H9 (cell line): ENCODE measurements at regions not wholly inside any gene's neighbourhood (a gene's known extent, or its start where the extent isn't known, plus 50 kb on each side); places are given as distances from the start of the nearest gene placed in this dataset.

ENCODE experiments used
- DNase-seq: peaks from one replicate; pipeline ENCODE4 v3.0.0-alpha.2; 2017
- H2AFZ ChIP-seq: one replicate; pipeline ENCODE4 v1.6.1; 2013; ENCODE audit warnings: mild to moderate bottlenecking, low read length, control low read depth, moderate library complexity
- H2AK5ac ChIP-seq: 2 replicates; pipeline ENCODE4 v1.6.1; 2013; ENCODE audit warnings: low read length, control low read depth, mixed read lengths; ENCODE audit not compliant: insufficient read length
- H2BK120ac ChIP-seq: one replicate; pipeline ENCODE4 v1.6.1; 2013; ENCODE audit warnings: low read depth, mild to moderate bottlenecking, low read length, control low read depth, inconsistent platforms; ENCODE audit not compliant: poor library complexity, severe bottlenecking
- H2BK12ac ChIP-seq: 2 replicates; pipeline ENCODE4 v1.6.1; 2013; ENCODE audit warnings: low read length, control low read depth, mixed read lengths, low read depth; ENCODE audit not compliant: insufficient read length
- H2BK15ac ChIP-seq: 2 replicates; pipeline ENCODE4 v1.6.1; 2013; ENCODE audit warnings: low read depth, low read length, control low read depth
- H2BK20ac ChIP-seq: one replicate; pipeline ENCODE4 v1.6.1; 2013; ENCODE audit warnings: low read depth, mild to moderate bottlenecking, low read length, control low read depth, inconsistent platforms; ENCODE audit not compliant: poor library complexity, severe bottlenecking
- H2BK5ac ChIP-seq: 2 replicates; pipeline ENCODE4 v1.6.1; 2013; ENCODE audit warnings: low read length, control low read depth, mixed read lengths; ENCODE audit not compliant: insufficient read length
- H3K14ac ChIP-seq: 2 replicates; pipeline ENCODE4 v1.6.1; 2013; ENCODE audit warnings: low read length, control low read depth; ENCODE audit not compliant: insufficient read depth
- H3K18ac ChIP-seq: 2 replicates; pipeline ENCODE4 v1.6.1; 2013; ENCODE audit warnings: low read depth, mild to moderate bottlenecking, mixed read lengths, low read length, control low read depth; ENCODE audit not compliant: insufficient read length
- H3K23ac ChIP-seq: 2 replicates; pipeline ENCODE4 v1.6.1; 2013; ENCODE audit warnings: low read length, control low read depth, mixed read lengths, low read depth; ENCODE audit not compliant: insufficient read length
- H3K23me2 ChIP-seq: 2 replicates; pipeline ENCODE4 v1.6.1; 2013; ENCODE audit warnings: low read depth, mild to moderate bottlenecking, mixed read lengths, low read length, control low read depth; ENCODE audit not compliant: insufficient read length, poor library complexity, severe bottlenecking
- H3K27ac ChIP-seq: 2 replicates; pipeline ENCODE4 v1.5.1; 2013; ENCODE audit warnings: low read length, control low read depth, mixed read lengths, low read depth; ENCODE audit not compliant: insufficient read length
- H3K27me3 ChIP-seq: 2 replicates; pipeline ENCODE4 v1.6.1; 2013; ENCODE audit warnings: low read length, control low read depth, inconsistent platforms; ENCODE audit not compliant: insufficient read depth
- H3K4ac ChIP-seq: 2 replicates; pipeline ENCODE4 v1.6.1; 2013; ENCODE audit warnings: low read depth, mild to moderate bottlenecking, control low read depth, inconsistent platforms, low read length, moderate library complexity
- H3K4me1 ChIP-seq: 2 replicates; pipeline ENCODE4 v1.6.1; 2013; ENCODE audit warnings: low read length, control low read depth, inconsistent platforms; ENCODE audit not compliant: insufficient read depth
- H3K4me2 ChIP-seq: 2 replicates; pipeline ENCODE4 v1.6.1; 2013; ENCODE audit warnings: low read length, control low read depth, mixed read lengths; ENCODE audit not compliant: insufficient read length, insufficient read depth
- H3K56ac ChIP-seq: 2 replicates; pipeline ENCODE4 v1.6.1; 2013; ENCODE audit warnings: low read depth, mild to moderate bottlenecking, mixed read lengths, low read length, control low read depth; ENCODE audit not compliant: insufficient read length
- H3K79me1 ChIP-seq: 2 replicates; pipeline ENCODE4 v1.6.1; 2013; ENCODE audit warnings: low read depth, mild to moderate bottlenecking, moderate library complexity, low read length, control low read depth, inconsistent platforms; ENCODE audit not compliant: insufficient read depth, poor library complexity, severe bottlenecking
- H3K79me2 ChIP-seq: 2 replicates; pipeline ENCODE4 v1.6.1; 2013; ENCODE audit warnings: low read length, control low read depth, inconsistent platforms; ENCODE audit not compliant: insufficient read depth
- H3K9ac ChIP-seq: 2 replicates; pipeline ENCODE4 v1.6.1; 2013; ENCODE audit warnings: low read length, control low read depth, mixed read lengths; ENCODE audit not compliant: insufficient read length; ENCODE audit errors: extremely low read depth
- H3K9me3 ChIP-seq: one replicate; pipeline ENCODE4 v1.6.1; 2013; ENCODE audit warnings: low read depth, low read length, inconsistent platforms; ENCODE audit not compliant: control insufficient read depth
- H3T11ph ChIP-seq: one replicate; pipeline ENCODE4 v1.6.1; 2013; ENCODE audit warnings: mild to moderate bottlenecking, low read length, control low read depth, inconsistent platforms
- H4K20me1 ChIP-seq: one replicate; pipeline ENCODE4 v1.6.1; 2013; ENCODE audit not compliant: control insufficient read depth, insufficient read length, insufficient read depth
- H4K5ac ChIP-seq: 2 replicates; pipeline ENCODE4 v1.6.1; 2013; ENCODE audit warnings: low read depth, mild to moderate bottlenecking, mixed read lengths, low read length, control low read depth; ENCODE audit not compliant: insufficient read length
- H4K8ac ChIP-seq: replicated peaks from 2 replicates; pipeline ENCODE4 v1.6.1; 2013; ENCODE audit warnings: low read length, control low read depth, mixed read lengths, low read depth; ENCODE audit not compliant: insufficient read length
- H4K91ac ChIP-seq: 2 replicates; pipeline ENCODE4 v1.6.1; 2013; ENCODE audit warnings: low read depth, mild to moderate bottlenecking, moderate library complexity, mixed read lengths, low read length, control low read depth; ENCODE audit not compliant: insufficient read length
- H3K27ac Mint-ChIP-seq, 3 experiments: 2 replicates in 2 of 3; 3 replicates in 1 of 3; pipeline ENCODE4 v1.8.0; 2020 to 2021; ENCODE audit warnings: mixed read lengths in 3 of 3, mild to moderate bottlenecking in 1 of 3, moderate library complexity in 1 of 3
- H3K27me3 Mint-ChIP-seq: 2 replicates; pipeline ENCODE4 v1.8.0; 2021; ENCODE audit warnings: low read depth, mild to moderate bottlenecking, moderate library complexity, mixed read lengths
- H3K36me3 Mint-ChIP-seq, 3 experiments: 2 replicates in 2 of 3; 3 replicates in 1 of 3; pipeline ENCODE4 v1.8.0; 2020 to 2021; ENCODE audit warnings: low read depth in 3 of 3, mixed read lengths in 3 of 3; ENCODE audit not compliant: insufficient read depth in 1 of 3
- H3K4me1 Mint-ChIP-seq, 2 experiments: 2 replicates each; pipeline ENCODE4 v1.8.0; 2020; ENCODE audit warnings: mixed read lengths in 2 of 2
- H3K4me3 Mint-ChIP-seq, 2 experiments: 2 replicates in 1 of 2; 3 replicates in 1 of 2; pipeline ENCODE4 v1.8.0; 2020 to 2021; ENCODE audit warnings: mild to moderate bottlenecking in 2 of 2, mixed read lengths in 2 of 2, moderate library complexity in 1 of 2
- H3K9me3 Mint-ChIP-seq, 2 experiments: 2 replicates in 1 of 2; 3 replicates in 1 of 2; pipeline ENCODE4 v1.8.0; 2020; ENCODE audit warnings: mild to moderate bottlenecking in 2 of 2, mixed read lengths in 2 of 2, moderate library complexity in 1 of 2
- CTCF ChIP-seq: fragments of 200-600 bp; sonication (generic); conservative IDR thresholded peaks from 3 replicates; pipeline ENCODE4 v1.8.0; 2021; ENCODE audit warnings: antibody characterized with exemption, mild to moderate bottlenecking
- WGBS: extraction: QIAGEN DNeasy Blood & Tissue Kit; methylation state at CpG from one replicate; pipeline ENCODE4 v1.1.7; 2013; ENCODE audit warnings: missing lambda C conversion rate, low lambda C conversion rate, mixed read lengths; ENCODE audit not compliant: insufficient read length; ENCODE audit errors: extremely low coverage; 5-methylcytosine and 5-hydroxymethylcytosine counted together

GRCh38 chr4:134540588-134540987 lies 339.0 kb upstream of the PABPC4L start:
- Histone ChIP-seq H3K79me2 (no peaks in the 10 kb centered on the region), H3K79me1 (no peaks in the 10 kb centered on the region), H3K4me2 (no peak overlapping the region), H3K4me1 (no peaks in the 10 kb centered on the region), H3T11ph (no peak overlapping the region), H2AK5ac (no peak overlapping the region), H3K27ac (no peak overlapping the region), H3K56ac (no peak overlapping the region), H3K23ac (no peak overlapping the region), H4K91ac (no peak overlapping the region), H2AFZ (no peak overlapping the region), H2BK120ac (no peak overlapping the region), H4K5ac (no peak overlapping the region), H3K14ac (no peak overlapping the region), H2BK15ac (no peak overlapping the region), H3K18ac (no peak overlapping the region), H3K23me2 (no peaks in the 10 kb centered on the region), H2BK20ac (no peak overlapping the region), H4K8ac (no peak overlapping the region), H3K9me3 (no peaks in the 10 kb centered on the region), H3K9ac (no peak overlapping the region), H3K27me3 (no peaks in the 10 kb centered on the region; the same call in 1 of the 2 replicates), H2BK5ac (no peak overlapping the region), H2BK12ac (no peak overlapping the region), H4K20me1 (no peaks in the 10 kb centered on the region), H3K4ac (no peak overlapping the region)
- Mint-ChIP-seq H3K36me3 (peaks cover 0 to 8% (median 3%) of the 10 kb centered on the region in 3 experiments; a peak in 1 of 7 replicates), H3K4me3 (no peak overlapping the region), H3K27me3 (no peaks in the 10 kb centered on the region), H3K4me1 (peaks cover 5 to 6% of the 10 kb centered on the region in 2 experiments; a peak in 2 of 4 replicates), H3K9me3 (no peaks in the 10 kb centered on the region), H3K27ac (no peak overlapping the region)
- DNase-seq, result no peak
- WGBS, result no CpG with 5 or more reads among the region's 2 CpGs
- TF ChIP-seq CTCF, result no peak
